Activated CD4-positive, alpha-beta T cell treated with anti-CD3 and anti-CD28 coated beads, Interleukin-10, Interleukin-2, amounts not matched to agents 100 ng/mL and 50 ng/mL, durations not matched to agents 16 hours and 8 hours (primary cell): ENCODE measurements at regions not wholly inside any gene's neighbourhood (a gene's known extent, or its start where the extent isn't known, plus 50 kb on each side); places are given as distances from the start of the nearest gene placed in this dataset.

Experiments used
- DNase-seq: peaks from one replicate; pipeline ENCODE4 v3.0.0-alpha.2; 2020

GRCh38 chr11:134541355-134541754 is 129.3 kb upstream of the B3GAT1 start:
- no peak for DNase-seq

DNA sequence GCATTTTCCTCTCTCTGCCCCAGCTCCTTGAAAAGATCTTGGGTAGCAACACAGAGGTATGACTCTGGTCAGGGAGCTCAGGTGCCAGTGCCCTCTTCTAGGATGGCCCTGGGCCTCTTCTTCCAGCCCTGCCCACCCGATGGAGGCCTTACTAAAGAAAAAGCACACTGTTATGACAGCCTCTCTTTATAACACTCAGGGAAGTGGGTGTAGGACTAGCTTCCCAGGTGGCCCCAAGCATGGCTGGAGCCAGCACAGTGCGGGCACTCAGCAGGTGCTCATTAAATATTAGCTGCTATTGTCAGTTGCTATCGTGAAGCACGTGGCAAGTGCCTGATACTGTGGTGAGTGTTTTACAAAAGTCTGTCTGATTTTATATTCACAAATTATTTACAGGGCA is 127.2 kb upstream of the B3GAT1 start:
- DNase-seq, result no peak

- no peak for DNase-seq
Observed at GRCh38 chr11:134538742-134539141, 126.7 kb upstream of the B3GAT1 start.

- no peak for DNase-seq
Observed at GRCh38 chr11:134537941-134538340, 125.9 kb upstream of the B3GAT1 start.

- DNase-seq, result no peak
Observed at GRCh38 chr11:134537296-134537695, 125.3 kb upstream of the B3GAT1 start.

DNA sequence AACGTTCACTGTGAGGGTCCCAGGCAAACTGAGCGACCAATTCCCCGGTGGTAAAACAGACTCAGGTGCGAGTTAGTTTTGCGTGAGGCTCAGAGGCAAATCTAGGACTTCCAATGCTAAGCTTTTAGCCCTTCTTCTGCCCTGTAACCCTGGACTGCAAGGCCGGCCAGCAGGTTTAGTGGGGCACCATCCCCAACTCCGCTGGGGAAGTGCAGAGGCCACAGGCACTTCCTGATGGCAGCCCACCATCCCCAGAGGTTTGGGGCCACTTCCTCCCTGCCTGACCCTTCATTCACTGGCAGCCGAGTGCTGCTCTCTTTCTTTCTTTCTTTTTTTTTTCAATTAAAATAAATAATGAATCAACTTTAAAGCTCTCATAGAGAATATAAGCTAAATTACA is 124.6 kb upstream of the B3GAT1 start:
- DNase-seq, result no peak

- no peak for DNase-seq
Observed at GRCh38 chr11:134536219-134536618, 124.2 kb upstream of the B3GAT1 start.

DNA sequence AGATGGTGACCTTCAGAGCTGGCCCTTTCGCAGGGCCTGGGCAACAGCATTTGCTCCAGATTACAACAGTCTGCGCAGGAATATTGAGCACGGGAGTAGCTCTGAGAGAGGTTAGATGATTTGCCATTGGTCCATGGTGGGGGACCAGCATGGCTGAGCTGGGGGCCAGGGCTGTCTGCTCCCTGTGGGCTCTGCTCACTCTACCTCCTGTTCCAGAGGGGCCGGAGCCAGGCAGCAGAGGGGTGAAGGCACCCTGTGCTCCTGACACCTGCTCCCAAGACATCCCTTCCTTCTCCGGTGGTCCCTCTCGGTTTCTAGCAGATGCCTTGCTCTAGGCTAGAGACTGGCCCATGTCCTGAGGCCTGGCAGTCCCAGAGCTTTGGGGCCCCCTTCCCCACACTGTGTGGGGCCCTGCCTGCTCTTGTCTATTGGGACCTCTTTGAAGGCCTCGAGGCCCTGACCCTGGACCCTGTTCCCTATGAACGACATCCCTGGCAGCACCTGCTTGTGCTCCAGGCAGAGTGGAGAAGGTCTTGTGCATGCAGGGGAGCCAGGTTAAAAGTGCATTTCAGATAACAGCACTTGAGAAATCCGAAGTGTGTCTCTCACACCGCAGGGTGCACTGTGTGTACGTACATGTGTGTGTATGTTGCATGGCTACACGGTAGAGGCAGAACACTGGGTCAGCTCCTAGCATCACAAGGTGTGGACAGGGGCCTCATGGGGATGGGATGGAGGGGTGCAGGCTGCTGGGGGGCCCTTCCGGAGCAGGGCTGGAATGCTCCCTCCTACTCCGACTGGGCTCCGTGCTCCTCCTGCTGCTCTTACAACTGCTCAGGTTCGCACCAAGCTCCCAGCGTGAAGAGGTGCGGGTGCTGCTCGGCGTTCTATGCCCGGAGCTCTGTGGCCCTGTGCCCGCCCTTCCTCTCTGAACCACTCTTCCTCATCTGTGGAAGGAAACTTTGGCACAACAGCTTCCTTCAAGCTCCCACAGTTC is 123.3 kb upstream of the B3GAT1 start:
- no peak for DNase-seq

DNA sequence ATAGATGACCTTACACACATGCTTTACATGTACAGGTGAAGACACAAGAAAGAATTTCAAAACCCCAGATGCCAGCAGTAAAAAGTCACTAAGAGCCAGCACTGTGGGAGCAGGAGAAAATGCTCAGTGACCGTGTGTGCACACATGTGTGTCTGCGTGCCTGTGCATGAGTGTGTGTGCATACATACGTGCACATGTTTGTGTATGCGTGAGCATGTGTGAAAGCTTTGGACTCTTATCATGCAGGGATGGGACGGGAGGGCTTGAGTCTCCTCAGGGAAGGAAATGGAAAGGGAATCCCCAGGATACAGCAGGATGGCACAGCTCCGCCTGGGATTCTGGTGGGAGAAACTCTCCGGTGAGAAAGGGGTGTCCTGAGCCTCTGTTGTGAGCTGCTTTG is 121.5 kb upstream of the B3GAT1 start:
- no peak for DNase-seq

DNA sequence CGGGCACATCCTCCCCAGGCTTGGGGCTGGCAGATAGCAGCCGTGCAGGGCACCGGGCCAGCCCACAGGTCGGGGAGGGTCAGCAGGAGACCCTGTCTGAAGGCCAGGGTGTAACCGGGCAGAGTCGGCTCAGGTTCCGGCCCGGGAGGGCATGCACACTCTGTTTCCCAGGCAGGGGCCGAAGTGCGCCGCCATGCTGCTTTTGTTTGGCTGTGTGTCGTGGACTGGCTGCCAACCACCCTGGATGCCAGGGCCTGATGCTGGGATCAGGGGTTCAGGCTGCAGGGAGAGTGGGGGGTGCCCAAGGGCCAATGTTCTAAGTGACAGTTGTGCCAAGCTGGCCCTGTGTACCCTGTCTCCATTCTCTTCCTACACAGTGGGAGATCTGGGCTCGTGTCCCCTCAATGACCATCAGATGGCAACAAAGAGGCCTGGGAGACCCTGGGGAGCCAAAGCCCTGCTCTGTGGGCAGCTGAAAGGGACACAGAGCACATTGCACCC is 120.9 kb upstream of the B3GAT1 start:
- DNase-seq, result no peak

DNA sequence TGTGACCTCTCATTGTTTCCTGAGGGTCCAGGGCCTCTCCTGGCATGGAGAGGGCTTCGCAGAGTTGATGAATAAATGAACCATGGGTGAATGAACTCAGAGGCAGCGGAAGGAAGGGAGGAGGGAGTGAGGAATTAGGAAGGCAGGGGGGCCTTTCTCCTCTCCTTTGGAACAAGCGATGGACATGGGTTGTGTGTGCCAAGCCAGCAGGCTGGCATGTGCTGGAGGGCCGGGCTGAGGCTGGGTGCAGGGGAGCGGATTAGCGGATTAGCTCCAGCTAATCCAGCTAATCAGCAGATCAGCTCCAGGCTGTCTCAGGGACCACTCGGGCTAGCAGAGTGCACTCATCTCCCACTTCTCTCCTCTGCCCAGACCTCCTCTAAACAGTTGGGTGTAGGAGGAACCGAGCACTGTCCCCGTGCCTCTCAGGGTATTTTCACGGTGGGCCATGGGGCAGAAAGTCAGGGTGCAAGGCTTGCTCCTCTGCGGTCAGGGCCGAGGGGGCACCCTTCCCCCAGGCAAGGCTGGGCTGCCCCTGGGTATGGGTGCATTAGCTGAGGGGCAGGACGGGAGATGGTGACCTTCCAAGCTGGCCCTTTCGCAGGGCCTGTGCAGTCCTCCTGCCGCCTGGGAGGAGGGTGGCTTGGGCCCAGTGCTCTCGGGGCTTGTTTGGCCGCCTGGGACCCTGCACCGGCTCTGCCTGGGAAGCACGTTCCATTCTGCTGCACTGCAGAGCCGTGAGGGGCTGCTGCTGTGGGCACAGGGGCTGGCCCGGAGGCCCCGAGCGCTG is 120.3 kb upstream of the B3GAT1 start:
- DNase-seq, result no peak

DNA sequence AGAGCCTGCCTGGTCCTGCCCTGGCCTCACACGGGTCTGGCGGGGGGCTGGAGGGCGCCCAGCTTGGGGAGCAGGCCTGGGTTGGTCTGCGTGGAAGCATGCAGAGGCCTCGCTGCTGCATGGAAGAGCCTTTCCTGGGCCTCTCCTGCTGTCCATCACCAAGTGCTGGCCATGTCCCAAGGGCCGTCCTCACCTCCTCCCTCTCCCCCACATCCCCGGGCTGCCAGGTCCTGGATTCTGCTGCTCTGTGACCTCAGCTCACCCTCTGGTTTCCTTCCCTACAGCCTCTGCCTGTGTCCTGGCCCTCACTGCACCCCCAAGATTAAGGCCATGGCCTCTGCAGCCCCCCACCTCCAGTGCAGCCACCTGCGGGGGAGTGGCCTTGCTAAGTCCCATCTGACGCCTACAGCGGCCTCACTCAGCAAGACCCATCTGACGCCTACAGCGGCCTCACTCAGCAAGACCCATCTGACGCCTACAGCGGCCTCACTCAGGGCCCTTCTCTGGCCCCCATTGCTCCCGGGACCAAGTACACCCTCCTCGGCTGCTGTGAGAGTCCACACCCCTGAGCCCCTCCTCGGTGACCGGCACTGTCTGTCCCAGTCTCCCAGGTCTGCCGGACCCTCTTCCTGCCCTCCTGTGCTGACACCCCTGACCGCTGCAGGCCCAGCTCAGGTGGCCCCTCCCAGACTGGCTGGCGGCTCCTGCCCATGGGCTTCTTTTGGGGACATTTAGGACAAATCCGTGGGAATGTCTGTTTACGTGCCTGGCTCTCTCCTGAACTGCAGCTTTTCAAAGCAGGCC is 119.5 kb upstream of the B3GAT1 start:
- no peak for DNase-seq

DNA sequence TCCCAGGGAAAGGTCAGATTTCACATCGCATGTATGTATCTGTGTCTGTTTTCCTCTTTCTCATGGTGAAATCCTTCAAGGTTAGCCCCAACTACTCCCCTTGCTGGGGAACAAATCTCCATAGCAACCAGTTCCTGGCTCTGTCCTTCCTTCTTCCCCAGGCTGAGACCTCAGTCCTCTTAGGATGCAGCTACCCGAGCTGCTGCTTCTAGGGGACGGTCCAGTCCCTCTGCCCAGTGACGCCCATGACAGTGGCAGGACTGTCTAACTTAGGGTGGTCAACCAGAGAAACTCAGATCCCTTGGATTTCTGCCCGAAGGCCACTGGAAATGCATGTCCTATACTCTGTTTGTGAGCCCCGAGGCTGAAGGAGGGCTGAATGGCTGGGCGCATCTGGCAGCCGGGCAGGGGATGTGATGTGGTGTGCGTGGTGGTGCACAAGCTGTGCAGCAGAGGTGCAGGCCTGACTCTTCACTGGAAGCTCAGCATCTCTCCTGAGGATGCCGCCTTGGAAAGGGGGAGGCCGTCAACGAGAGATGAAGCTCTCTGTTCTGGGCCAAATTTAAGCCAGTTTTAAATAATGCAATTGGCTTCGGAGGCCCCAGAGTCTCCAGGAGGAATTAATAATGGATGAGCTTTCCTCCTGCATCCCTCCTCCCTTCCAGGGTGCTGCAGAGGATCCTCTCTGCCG is 118.7 kb upstream of the B3GAT1 start:
- no peak for DNase-seq

- DNase-seq, result no peak
Observed at GRCh38 chr11:134529212-134530096, 117.4 kb upstream of the B3GAT1 start.

DNA sequence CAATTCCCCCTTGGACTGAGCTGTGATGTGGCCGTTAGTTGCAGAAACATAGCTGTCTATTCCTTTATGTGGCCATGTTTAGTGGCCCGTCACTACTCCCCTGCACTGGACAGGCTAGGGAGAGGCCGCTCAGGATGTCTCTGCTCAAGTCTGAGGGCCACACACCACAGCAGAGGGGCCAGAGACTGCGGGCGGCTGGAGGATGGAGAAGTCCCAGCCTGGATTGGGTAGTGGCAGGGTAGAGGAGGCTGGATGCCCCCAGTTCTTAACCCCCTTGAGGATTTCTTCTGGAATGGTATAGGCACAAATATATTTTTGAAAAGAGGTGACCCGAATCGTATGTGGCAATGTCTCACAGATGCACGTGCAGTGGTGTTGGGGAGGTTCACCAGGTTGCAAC is 116.4 kb upstream of the B3GAT1 start:
- no peak for DNase-seq

DNA sequence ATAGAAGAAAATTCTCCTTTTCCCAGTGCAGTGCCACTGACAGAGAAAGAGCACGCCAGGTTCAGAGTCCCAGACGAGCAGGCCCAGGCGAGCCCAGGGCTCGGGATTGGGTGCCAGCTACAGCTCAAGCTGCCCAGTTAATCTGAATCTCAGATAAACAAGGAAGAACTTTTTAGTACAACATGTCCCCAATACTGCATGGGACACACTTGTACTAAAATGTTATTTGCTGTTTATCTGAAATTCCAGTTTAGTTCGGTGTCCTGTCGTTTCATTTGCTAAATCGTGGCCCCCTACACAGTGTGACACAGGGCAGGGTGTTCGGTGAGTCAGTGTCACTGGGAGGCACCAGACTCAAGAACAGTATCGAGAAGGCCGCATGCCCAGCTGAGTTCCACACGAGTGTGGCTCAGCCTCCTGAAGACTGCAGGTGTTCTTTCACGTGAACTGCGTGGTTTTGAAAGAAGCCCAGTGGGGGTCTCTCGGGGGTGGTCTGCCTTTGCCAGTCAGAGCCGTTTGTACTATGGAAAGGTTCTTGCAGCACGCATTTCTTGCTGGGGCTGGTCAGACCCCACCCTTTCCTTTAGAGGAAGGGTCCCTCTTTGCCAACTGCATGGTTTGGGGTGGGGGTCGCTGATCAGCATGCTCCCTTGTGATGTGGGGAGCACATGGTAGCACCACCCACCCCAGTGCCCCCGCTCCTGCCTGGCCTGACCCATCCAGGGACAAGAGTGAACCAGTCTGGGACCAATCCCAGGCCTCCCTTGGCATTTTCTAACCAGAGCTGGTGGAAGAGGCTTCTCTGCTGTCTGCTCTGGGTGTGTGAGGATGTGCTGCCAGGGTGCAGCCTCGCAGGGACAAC is 115.6 kb upstream of the B3GAT1 start:
- DNase-seq, result no peak

DNA sequence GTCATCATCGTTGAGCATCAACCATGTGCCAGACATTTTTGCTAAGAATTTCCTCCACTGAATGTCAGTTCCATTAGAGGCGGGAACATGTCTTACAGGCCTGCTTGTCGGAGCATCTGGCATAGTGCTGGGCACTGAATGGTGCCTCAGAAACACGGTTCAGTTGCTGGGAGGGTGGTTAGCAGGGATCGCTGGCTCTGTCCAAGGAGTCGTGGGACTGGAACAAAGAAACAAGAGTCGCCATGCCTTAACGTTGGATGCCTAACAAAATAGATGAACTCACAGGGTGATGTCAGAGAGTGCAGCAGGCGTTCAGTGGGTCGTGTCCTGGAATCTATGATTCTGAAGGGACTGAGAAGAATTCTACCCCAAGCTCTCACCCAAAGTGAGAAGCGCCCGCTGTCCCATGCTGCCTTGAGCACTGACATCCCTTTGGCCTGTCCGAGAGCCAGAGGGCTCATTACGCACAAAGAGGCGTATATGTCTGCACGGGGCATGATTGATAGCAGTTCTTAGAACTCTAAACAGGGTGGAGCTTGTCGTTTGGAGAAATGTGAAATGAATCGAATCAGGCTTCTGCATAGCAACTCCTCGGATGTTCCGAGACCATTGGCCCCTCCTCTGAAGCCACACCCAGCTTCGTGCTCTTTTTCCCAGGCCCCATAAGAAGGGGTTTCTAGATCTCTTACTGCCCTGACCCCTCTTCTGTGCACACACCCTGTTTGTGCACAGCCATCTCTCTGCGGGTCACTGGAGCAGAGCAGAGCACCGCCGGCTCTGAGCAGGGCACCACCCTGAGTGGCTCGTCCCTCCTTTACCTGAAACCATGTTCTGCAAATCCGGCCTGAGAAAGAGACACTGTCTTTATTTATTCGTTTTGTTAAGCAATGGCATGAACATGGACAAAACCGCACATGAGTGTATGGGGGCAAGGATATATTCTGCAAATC is 113.1 kb upstream of the B3GAT1 start:
- no peak for DNase-seq

- no peak for DNase-seq
Observed at GRCh38 chr11:134524201-134524600, 112.2 kb upstream of the B3GAT1 start.
